ENCODE measurements at regions not wholly inside any gene's neighbourhood (a gene's known extent, or its start where the extent isn't known, plus 50 kb on each side); places are given as distances from the start of the nearest gene placed in this dataset.

DNA sequence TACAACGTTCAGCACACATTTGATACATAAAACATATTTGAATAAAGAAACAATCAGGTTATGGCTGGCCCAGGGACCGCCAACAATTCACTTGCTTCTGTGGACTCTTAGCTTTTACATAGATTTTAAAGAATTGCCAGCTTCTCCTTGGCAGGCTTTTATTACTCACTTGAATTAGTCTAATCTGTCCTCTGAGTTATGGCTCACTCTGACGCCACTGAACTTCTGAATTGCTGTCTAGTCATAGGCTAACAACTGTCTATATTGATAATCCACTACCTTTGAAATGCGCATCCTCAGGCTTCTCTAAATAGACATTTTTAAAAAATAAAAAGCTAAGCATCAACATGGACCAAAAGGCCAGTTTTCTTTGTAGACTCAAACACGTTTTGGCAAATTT is 317.4 kb upstream of the SGCD start (continued):
- TF ChIP-seq RFX5 (IDR thresholded peaks at IDR 0.05; ENCODE audit: borderline replicate concordance, low read depth, low read length): no peak
- TF ChIP-seq, protein P1, sequence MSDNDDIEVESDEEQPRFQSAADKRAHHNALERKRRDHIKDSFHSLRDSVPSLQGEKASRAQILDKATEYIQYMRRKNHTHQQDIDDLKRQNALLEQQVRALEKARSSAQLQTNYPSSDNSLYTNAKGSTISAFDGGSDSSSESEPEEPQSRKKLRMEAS (IDR thresholded peaks at IDR 0.05): no peak
- TF ChIP-seq CTBP2 (IDR thresholded peaks at IDR 0.05; ENCODE audit: borderline replicate concordance, insufficient read depth, insufficient read length, low read length): no peak
- TF ChIP-seq MAFK (IDR thresholded peaks at IDR 0.05; ENCODE audit: low read depth, low read length): no peak
- no peak for TF ChIP-seq EGR1 (IDR thresholded peaks at IDR 0.05; ENCODE audit: borderline replicate concordance, low read depth, low read length)
- no peak for TF ChIP-seq PHF8 (conservative IDR thresholded peaks at IDR 0.05; ENCODE audit: low read depth, low read length)
- no peak for TF ChIP-seq SIN3A (conservative IDR thresholded peaks at IDR 0.05 in 1 of 2, IDR thresholded peaks at IDR 0.05 in 1 of 2; ENCODE audit: low read depth in 1 of 2, low read length in 2 of 2)
- TF ChIP-seq NANOG (IDR thresholded peaks at IDR 0.05; ENCODE audit: insufficient read depth, low read depth, low read length, poor library complexity, severe bottlenecking): no peak

All from H1 (cell line).